ENCODE measurements at regions not wholly inside any gene's neighbourhood (a gene's known extent, or its start where the extent isn't known, plus 50 kb on each side); places are given as distances from the start of the nearest gene placed in this dataset.

DNA sequence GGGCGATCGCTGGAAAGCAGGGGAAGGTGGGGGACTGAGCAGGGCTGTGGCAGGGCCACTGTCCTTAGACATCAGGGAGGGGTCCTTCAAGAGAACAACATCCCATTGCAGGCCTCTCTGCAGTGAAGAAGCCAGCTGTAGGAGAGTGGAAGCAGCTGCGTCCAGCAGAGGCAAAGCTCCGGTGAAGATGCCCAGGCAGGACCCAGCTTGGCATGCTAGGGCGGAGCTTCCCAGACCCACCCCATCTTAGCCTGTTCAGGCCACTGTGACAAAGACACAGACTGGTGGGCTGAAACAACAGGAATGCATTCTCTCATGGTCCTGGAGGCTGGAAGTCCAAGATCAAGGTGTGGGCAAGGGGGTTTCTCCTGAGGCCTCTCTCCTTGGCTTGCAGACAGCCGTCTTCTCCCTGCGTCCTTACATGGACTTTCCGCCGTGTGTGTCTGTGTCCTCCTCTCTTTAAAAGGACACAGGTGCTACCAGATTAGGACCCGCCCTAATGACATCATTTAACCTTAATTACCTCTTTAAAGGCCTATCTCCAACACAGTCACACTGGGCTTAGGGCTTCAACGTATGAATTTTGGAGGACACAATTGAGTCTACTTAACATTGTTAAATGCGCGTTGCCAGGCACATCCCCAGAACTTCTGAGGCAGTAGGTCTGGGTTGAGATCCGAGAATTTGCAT, 178.1 kb upstream of the GRB10 start:
- Histone ChIP-seq H3K27ac (ENCODE audit: low read depth in 1 of 2, low read length in 2 of 2) (no peak overlapping the region), H3K4me3 (ENCODE audit: low read depth in 1 of 3, low read length in 3 of 3) (no peak overlapping the region), H3K9me3 (ENCODE audit: control insufficient read depth in 4 of 4, low read length in 3 of 4) (no peaks in the 10 kb centered on the region), H3K36me3 (ENCODE audit: control insufficient read depth in 4 of 4, insufficient read depth in 3 of 4, low read depth in 1 of 4, low read length in 3 of 4) (no peaks in the 10 kb centered on the region), H3K27me3 (ENCODE audit: control insufficient read depth in 4 of 4, insufficient read depth in 4 of 4, low read length in 3 of 4) (no peaks in the 10 kb centered on the region), H3K4me1 (ENCODE audit: control insufficient read depth in 4 of 4, insufficient read depth in 4 of 4, low read length in 3 of 4) (no peaks in the 10 kb centered on the region), H3K9ac (ENCODE audit: low read depth in 1 of 2, low read length in 2 of 2) (no peak overlapping the region)
- WGBS: 83% methylated on average over 14 of the region's 14 CpGs
- DNase-seq (ENCODE audit: low spot score): no peak
- TF ChIP-seq NR2F2 (IDR thresholded peaks at IDR 0.05) (no peak), HNF4A (conservative IDR thresholded peaks at IDR 0.05) (no peak), ATF3 (IDR thresholded peaks at IDR 0.05) (no peak), HNF4G (IDR thresholded peaks at IDR 0.05) (no peak), FOXA2 (IDR thresholded peaks at IDR 0.05) (no peak), TAF1 (conservative IDR thresholded peaks at IDR 0.05) (no peak), JUND (IDR thresholded peaks at IDR 0.05) (no peak), RXRA (IDR thresholded peaks at IDR 0.05) (no peak), REST (IDR thresholded peaks at IDR 0.05) (no peak), FOXA1 (IDR thresholded peaks at IDR 0.05) (no peak), RAD21 (IDR thresholded peaks at IDR 0.05) (no peak)
- TF ChIP-seq, protein P1, sequence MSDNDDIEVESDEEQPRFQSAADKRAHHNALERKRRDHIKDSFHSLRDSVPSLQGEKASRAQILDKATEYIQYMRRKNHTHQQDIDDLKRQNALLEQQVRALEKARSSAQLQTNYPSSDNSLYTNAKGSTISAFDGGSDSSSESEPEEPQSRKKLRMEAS (IDR thresholded peaks at IDR 0.05): no peak

GRCh38 chr7:50959991-50960390, 177.3 kb upstream of the GRB10 start:
- 88% methylated on average over 1 of the region's 1 CpG for WGBS
- no peaks in the 10 kb centered on the region for H3K9me3 ChIP-seq (ENCODE audit: control insufficient read depth in 4 of 4, low read length in 3 of 4)
- TF ChIP-seq TAF1 (conservative IDR thresholded peaks at IDR 0.05) (no peak), FOXA2 (IDR thresholded peaks at IDR 0.05) (no peak), SP1 (IDR thresholded peaks at IDR 0.05) (no peak), GABPA (IDR thresholded peaks at IDR 0.05 in 1 of 2, conservative IDR thresholded peaks at IDR 0.05 in 1 of 2) (no peak), REST (IDR thresholded peaks at IDR 0.05) (no peak), EGR1 (IDR thresholded peaks at IDR 0.05; ENCODE audit: low read depth in 2 of 2) (no peak), FOXA1 (IDR thresholded peaks at IDR 0.05) (no peak), NR2F2 (IDR thresholded peaks at IDR 0.05) (no peak), RXRA (IDR thresholded peaks at IDR 0.05) (no peak), YY1 (IDR thresholded peaks at IDR 0.05) (no peak), HNF4G (IDR thresholded peaks at IDR 0.05) (no peak), CTCF (IDR thresholded peaks at IDR 0.05; ENCODE audit: low read depth, low read length, missing input control) (no peak), JUND (IDR thresholded peaks at IDR 0.05) (no peak), HNF4A (conservative IDR thresholded peaks at IDR 0.05) (no peak), ATF3 (IDR thresholded peaks at IDR 0.05) (no peak), RAD21 (IDR thresholded peaks at IDR 0.05) (no peak)
- TF ChIP-seq, protein P1 (IDR thresholded peaks at IDR 0.05): no peak
- TF ChIP-seq, protein P2, sequence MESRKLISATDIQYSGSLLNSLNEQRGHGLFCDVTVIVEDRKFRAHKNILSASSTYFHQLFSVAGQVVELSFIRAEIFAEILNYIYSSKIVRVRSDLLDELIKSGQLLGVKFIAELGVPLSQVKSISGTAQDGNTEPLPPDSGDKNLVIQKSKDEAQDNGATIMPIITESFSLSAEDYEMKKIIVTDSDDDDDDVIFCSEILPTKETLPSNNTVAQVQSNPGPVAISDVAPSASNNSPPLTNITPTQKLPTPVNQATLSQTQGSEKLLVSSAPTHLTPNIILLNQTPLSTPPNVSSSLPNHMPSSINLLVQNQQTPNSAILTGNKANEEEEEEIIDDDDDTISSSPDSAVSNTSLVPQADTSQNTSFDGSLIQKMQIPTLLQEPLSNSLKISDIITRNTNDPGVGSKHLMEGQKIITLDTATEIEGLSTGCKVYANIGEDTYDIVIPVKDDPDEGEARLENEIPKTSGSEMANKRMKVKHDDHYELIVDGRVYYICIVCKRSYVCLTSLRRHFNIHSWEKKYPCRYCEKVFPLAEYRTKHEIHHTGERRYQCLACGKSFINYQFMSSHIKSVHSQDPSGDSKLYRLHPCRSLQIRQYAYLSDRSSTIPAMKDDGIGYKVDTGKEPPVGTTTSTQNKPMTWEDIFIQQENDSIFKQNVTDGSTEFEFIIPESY (IDR thresholded peaks at IDR 0.05): no peak

More at GRCh38 chr7:50959991-50960390, 177.3 kb upstream of the GRB10 start:
- no peak overlapping the region for H3K9ac ChIP-seq (ENCODE audit: low read depth in 1 of 2, low read length in 2 of 2)
- no peak overlapping the region for H3K27ac ChIP-seq (ENCODE audit: low read depth in 1 of 2, low read length in 2 of 2)
- no peaks in the 10 kb centered on the region for H3K4me1 ChIP-seq (ENCODE audit: control insufficient read depth in 4 of 4, insufficient read depth in 4 of 4, low read length in 3 of 4)
- no peaks in the 10 kb centered on the region for H3K27me3 ChIP-seq (ENCODE audit: control insufficient read depth in 4 of 4, insufficient read depth in 4 of 4, low read length in 3 of 4)
- H3K36me3 ChIP-seq (ENCODE audit: control insufficient read depth in 4 of 4, insufficient read depth in 3 of 4, low read depth in 1 of 4, low read length in 3 of 4): no peaks in the 10 kb centered on the region
- H3K4me3 ChIP-seq (ENCODE audit: low read depth in 1 of 3, low read length in 3 of 3): no peak overlapping the region
- DNase-seq (ENCODE audit: low spot score): no peak

All from liver (tissue), 8 donors.